ENCODE measurements at regions not wholly inside any gene's neighbourhood (a gene's known extent, or its start where the extent isn't known, plus 50 kb on each side); places are given as distances from the start of the nearest gene placed in this dataset.

GRCh38 chr19:27896091-27896490, 1316.9 kb downstream of the UQCRFS1 start:
- FAIRE-seq (no peak), DNase-seq (ENCODE audit: low read depth, low spot score) (no peak)
- Histone ChIP-seq H3K27me3 (ENCODE audit: control insufficient read depth in 2 of 2, insufficient read depth in 2 of 2, low read length in 2 of 2) (no peaks in the 10 kb centered on the region), H3K79me2 (ENCODE audit: control insufficient read depth, insufficient read depth, low read length) (no peaks in the 10 kb centered on the region), H3K36me3 (ENCODE audit: control insufficient read depth in 2 of 2, extremely low read depth in 1 of 2, insufficient read depth in 2 of 2, low read length in 2 of 2) (no peaks in the 10 kb centered on the region), H3K4me1 (ENCODE audit: control insufficient read depth, extremely low read depth, insufficient read depth, low read length) (no peaks in the 10 kb centered on the region), H3K27ac (ENCODE audit: insufficient read depth, low read depth, low read length) (no peak overlapping the region), H3K4me3 (replicated peaks in 1 of 3; ENCODE audit: insufficient read depth in 1 of 3, low read depth in 1 of 3, low read length in 3 of 3) (no peak overlapping the region), H3K9me1 (replicated peaks; ENCODE audit: control insufficient read depth, extremely low read depth, insufficient read depth, low read length) (no peaks in the 10 kb centered on the region), H3K4me2 (ENCODE audit: insufficient read depth, low read length) (no peak overlapping the region), H3K9me3 (replicated peaks; ENCODE audit: control insufficient read depth, insufficient read depth, low read length) (peaks cover 11% of the 10 kb centered on the region), H4K20me1 (replicated peaks; ENCODE audit: control insufficient read depth, extremely low read depth, insufficient read depth, low read length) (no peaks in the 10 kb centered on the region), H3K9ac (replicated peaks; ENCODE audit: extremely low read depth, insufficient read depth, low read length) (no peak overlapping the region), H2AFZ (ENCODE audit: low read depth, low read length) (no peak overlapping the region)
- POLR2A ChIA-PET: no interaction called here
- dilution Hi-C loops (cut with MboI; ENCODE audit: extremely low pct_ligation_motif_present, low sequenced_read_pairs) (no loop called here), intact Hi-C loops (cut with micrococcal nuclease) (no loop called here)
- no peak for TF ChIP-seq CTCF (IDR thresholded peaks at IDR 0.05; ENCODE audit: extremely low read depth in 1 of 2, insufficient read depth in 1 of 2, low read depth in 1 of 2, low read length in 2 of 2)
- TF ChIP-seq GATA2 (IDR thresholded peaks at IDR 0.05; ENCODE audit: insufficient read depth, insufficient read length, low read depth, low read length): no peak
- TF ChIP-seq FOS (IDR thresholded peaks at IDR 0.05; ENCODE audit: borderline replicate concordance, insufficient read depth, low read length): no peak
- TF ChIP-seq POLR2A (IDR thresholded peaks at IDR 0.05; ENCODE audit: low read depth, low read length): no peak
- TF ChIP-seq POLR2AphosphoS5 (IDR thresholded peaks at IDR 0.05; ENCODE audit: insufficient read depth, low read depth, low read length): no peak
- TF ChIP-seq MAX (IDR thresholded peaks at IDR 0.05; ENCODE audit: insufficient read depth, insufficient read length): no peak
- TF ChIP-seq MYC (IDR thresholded peaks at IDR 0.05; ENCODE audit: low read depth, low read length): no peak
- TF ChIP-seq JUN (IDR thresholded peaks at IDR 0.05; ENCODE audit: borderline replicate concordance, insufficient read depth, insufficient read length, low read depth): no peak
- TF ChIP-seq EZH2 (IDR thresholded peaks at IDR 0.05; ENCODE audit: borderline replicate concordance, low read depth, low read length, severe bottlenecking): no peak
- no TSS peak for BruUV-seq (replicated peaks)
- CTCF ChIA-PET: no interaction called here

All from endothelial cell of umbilical vein (primary cell).